H9 (cell line): ENCODE measurements at regions not wholly inside any gene's neighbourhood (a gene's known extent, or its start where the extent isn't known, plus 50 kb on each side); places are given as distances from the start of the nearest gene placed in this dataset.

ENCODE experiments used
- DNase-seq: peaks from one replicate; pipeline ENCODE4 v3.0.0-alpha.2; 2017
- H2AFZ ChIP-seq: one replicate; pipeline ENCODE4 v1.6.1; 2013; ENCODE audit warnings: mild to moderate bottlenecking, low read length, control low read depth, moderate library complexity
- H2AK5ac ChIP-seq: 2 replicates; pipeline ENCODE4 v1.6.1; 2013; ENCODE audit warnings: low read length, control low read depth, mixed read lengths; ENCODE audit not compliant: insufficient read length
- H2BK120ac ChIP-seq: one replicate; pipeline ENCODE4 v1.6.1; 2013; ENCODE audit warnings: low read depth, mild to moderate bottlenecking, low read length, control low read depth, inconsistent platforms; ENCODE audit not compliant: poor library complexity, severe bottlenecking
- H2BK12ac ChIP-seq: 2 replicates; pipeline ENCODE4 v1.6.1; 2013; ENCODE audit warnings: low read length, control low read depth, mixed read lengths, low read depth; ENCODE audit not compliant: insufficient read length
- H2BK15ac ChIP-seq: 2 replicates; pipeline ENCODE4 v1.6.1; 2013; ENCODE audit warnings: low read depth, low read length, control low read depth
- H2BK20ac ChIP-seq: one replicate; pipeline ENCODE4 v1.6.1; 2013; ENCODE audit warnings: low read depth, mild to moderate bottlenecking, low read length, control low read depth, inconsistent platforms; ENCODE audit not compliant: poor library complexity, severe bottlenecking
- H2BK5ac ChIP-seq: 2 replicates; pipeline ENCODE4 v1.6.1; 2013; ENCODE audit warnings: low read length, control low read depth, mixed read lengths; ENCODE audit not compliant: insufficient read length
- H3K14ac ChIP-seq: 2 replicates; pipeline ENCODE4 v1.6.1; 2013; ENCODE audit warnings: low read length, control low read depth; ENCODE audit not compliant: insufficient read depth
- H3K18ac ChIP-seq: 2 replicates; pipeline ENCODE4 v1.6.1; 2013; ENCODE audit warnings: low read depth, mild to moderate bottlenecking, mixed read lengths, low read length, control low read depth; ENCODE audit not compliant: insufficient read length
- H3K23ac ChIP-seq: 2 replicates; pipeline ENCODE4 v1.6.1; 2013; ENCODE audit warnings: low read length, control low read depth, mixed read lengths, low read depth; ENCODE audit not compliant: insufficient read length
- H3K23me2 ChIP-seq: 2 replicates; pipeline ENCODE4 v1.6.1; 2013; ENCODE audit warnings: low read depth, mild to moderate bottlenecking, mixed read lengths, low read length, control low read depth; ENCODE audit not compliant: insufficient read length, poor library complexity, severe bottlenecking
- H3K27ac ChIP-seq: 2 replicates; pipeline ENCODE4 v1.5.1; 2013; ENCODE audit warnings: low read length, control low read depth, mixed read lengths, low read depth; ENCODE audit not compliant: insufficient read length
- H3K27me3 ChIP-seq: 2 replicates; pipeline ENCODE4 v1.6.1; 2013; ENCODE audit warnings: low read length, control low read depth, inconsistent platforms; ENCODE audit not compliant: insufficient read depth
- H3K4ac ChIP-seq: 2 replicates; pipeline ENCODE4 v1.6.1; 2013; ENCODE audit warnings: low read depth, mild to moderate bottlenecking, control low read depth, inconsistent platforms, low read length, moderate library complexity
- H3K4me1 ChIP-seq: 2 replicates; pipeline ENCODE4 v1.6.1; 2013; ENCODE audit warnings: low read length, control low read depth, inconsistent platforms; ENCODE audit not compliant: insufficient read depth
- H3K4me2 ChIP-seq: 2 replicates; pipeline ENCODE4 v1.6.1; 2013; ENCODE audit warnings: low read length, control low read depth, mixed read lengths; ENCODE audit not compliant: insufficient read length, insufficient read depth
- H3K56ac ChIP-seq: 2 replicates; pipeline ENCODE4 v1.6.1; 2013; ENCODE audit warnings: low read depth, mild to moderate bottlenecking, mixed read lengths, low read length, control low read depth; ENCODE audit not compliant: insufficient read length
- H3K79me1 ChIP-seq: 2 replicates; pipeline ENCODE4 v1.6.1; 2013; ENCODE audit warnings: low read depth, mild to moderate bottlenecking, moderate library complexity, low read length, control low read depth, inconsistent platforms; ENCODE audit not compliant: insufficient read depth, poor library complexity, severe bottlenecking
- H3K79me2 ChIP-seq: 2 replicates; pipeline ENCODE4 v1.6.1; 2013; ENCODE audit warnings: low read length, control low read depth, inconsistent platforms; ENCODE audit not compliant: insufficient read depth
- H3K9ac ChIP-seq: 2 replicates; pipeline ENCODE4 v1.6.1; 2013; ENCODE audit warnings: low read length, control low read depth, mixed read lengths; ENCODE audit not compliant: insufficient read length; ENCODE audit errors: extremely low read depth
- H3K9me3 ChIP-seq: one replicate; pipeline ENCODE4 v1.6.1; 2013; ENCODE audit warnings: low read depth, low read length, inconsistent platforms; ENCODE audit not compliant: control insufficient read depth
- H3T11ph ChIP-seq: one replicate; pipeline ENCODE4 v1.6.1; 2013; ENCODE audit warnings: mild to moderate bottlenecking, low read length, control low read depth, inconsistent platforms
- H4K20me1 ChIP-seq: one replicate; pipeline ENCODE4 v1.6.1; 2013; ENCODE audit not compliant: control insufficient read depth, insufficient read length, insufficient read depth
- H4K5ac ChIP-seq: 2 replicates; pipeline ENCODE4 v1.6.1; 2013; ENCODE audit warnings: low read depth, mild to moderate bottlenecking, mixed read lengths, low read length, control low read depth; ENCODE audit not compliant: insufficient read length
- H4K8ac ChIP-seq: replicated peaks from 2 replicates; pipeline ENCODE4 v1.6.1; 2013; ENCODE audit warnings: low read length, control low read depth, mixed read lengths, low read depth; ENCODE audit not compliant: insufficient read length
- H4K91ac ChIP-seq: 2 replicates; pipeline ENCODE4 v1.6.1; 2013; ENCODE audit warnings: low read depth, mild to moderate bottlenecking, moderate library complexity, mixed read lengths, low read length, control low read depth; ENCODE audit not compliant: insufficient read length
- H3K27ac Mint-ChIP-seq, 3 experiments: 2 replicates in 2 of 3; 3 replicates in 1 of 3; pipeline ENCODE4 v1.8.0; 2020 to 2021; ENCODE audit warnings: mixed read lengths in 3 of 3, mild to moderate bottlenecking in 1 of 3, moderate library complexity in 1 of 3
- H3K27me3 Mint-ChIP-seq: 2 replicates; pipeline ENCODE4 v1.8.0; 2021; ENCODE audit warnings: low read depth, mild to moderate bottlenecking, moderate library complexity, mixed read lengths
- H3K36me3 Mint-ChIP-seq, 3 experiments: 2 replicates in 2 of 3; 3 replicates in 1 of 3; pipeline ENCODE4 v1.8.0; 2020 to 2021; ENCODE audit warnings: low read depth in 3 of 3, mixed read lengths in 3 of 3; ENCODE audit not compliant: insufficient read depth in 1 of 3
- H3K4me1 Mint-ChIP-seq, 2 experiments: 2 replicates each; pipeline ENCODE4 v1.8.0; 2020; ENCODE audit warnings: mixed read lengths in 2 of 2
- H3K4me3 Mint-ChIP-seq, 2 experiments: 2 replicates in 1 of 2; 3 replicates in 1 of 2; pipeline ENCODE4 v1.8.0; 2020 to 2021; ENCODE audit warnings: mild to moderate bottlenecking in 2 of 2, mixed read lengths in 2 of 2, moderate library complexity in 1 of 2
- H3K9me3 Mint-ChIP-seq, 2 experiments: 2 replicates in 1 of 2; 3 replicates in 1 of 2; pipeline ENCODE4 v1.8.0; 2020; ENCODE audit warnings: mild to moderate bottlenecking in 2 of 2, mixed read lengths in 2 of 2, moderate library complexity in 1 of 2
- WGBS: extraction: QIAGEN DNeasy Blood & Tissue Kit; methylation state at CpG from one replicate; pipeline ENCODE4 v1.1.7; 2013; ENCODE audit warnings: missing lambda C conversion rate, low lambda C conversion rate, mixed read lengths; ENCODE audit not compliant: insufficient read length; ENCODE audit errors: extremely low coverage; 5-methylcytosine and 5-hydroxymethylcytosine counted together
- TF ChIP-seq, protein P1 (sequence below): fragments of 200-600 bp; sonication (generic); conservative IDR thresholded peaks from 3 replicates; pipeline ENCODE4 v1.8.0; 2021; ENCODE audit warnings: antibody characterized with exemption, mild to moderate bottlenecking

- no peak overlapping the region for H4K8ac ChIP-seq
- DNase-seq, result no peak
- H3K23ac ChIP-seq, result no peak overlapping the region
- H4K91ac ChIP-seq, result no peak overlapping the region
- Mint-ChIP-seq H3K27ac (peak overlapping the region in 1 of 3 experiments; percentile 78; a peak in 1 of 7 replicates), H3K9me3 (no peaks in the 10 kb centered on the region; a peak in 1 of 5 replicates), H3K4me3 (no peak overlapping the region), H3K36me3 (no peaks in the 10 kb centered on the region), H3K4me1 (peaks cover 13 to 17% of the 10 kb centered on the region in 2 experiments), H3K27me3 (no peaks in the 10 kb centered on the region)
- no peak overlapping the region for H2BK15ac ChIP-seq
- TF ChIP-seq, protein P1, sequence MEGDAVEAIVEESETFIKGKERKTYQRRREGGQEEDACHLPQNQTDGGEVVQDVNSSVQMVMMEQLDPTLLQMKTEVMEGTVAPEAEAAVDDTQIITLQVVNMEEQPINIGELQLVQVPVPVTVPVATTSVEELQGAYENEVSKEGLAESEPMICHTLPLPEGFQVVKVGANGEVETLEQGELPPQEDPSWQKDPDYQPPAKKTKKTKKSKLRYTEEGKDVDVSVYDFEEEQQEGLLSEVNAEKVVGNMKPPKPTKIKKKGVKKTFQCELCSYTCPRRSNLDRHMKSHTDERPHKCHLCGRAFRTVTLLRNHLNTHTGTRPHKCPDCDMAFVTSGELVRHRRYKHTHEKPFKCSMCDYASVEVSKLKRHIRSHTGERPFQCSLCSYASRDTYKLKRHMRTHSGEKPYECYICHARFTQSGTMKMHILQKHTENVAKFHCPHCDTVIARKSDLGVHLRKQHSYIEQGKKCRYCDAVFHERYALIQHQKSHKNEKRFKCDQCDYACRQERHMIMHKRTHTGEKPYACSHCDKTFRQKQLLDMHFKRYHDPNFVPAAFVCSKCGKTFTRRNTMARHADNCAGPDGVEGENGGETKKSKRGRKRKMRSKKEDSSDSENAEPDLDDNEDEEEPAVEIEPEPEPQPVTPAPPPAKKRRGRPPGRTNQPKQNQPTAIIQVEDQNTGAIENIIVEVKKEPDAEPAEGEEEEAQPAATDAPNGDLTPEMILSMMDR, result no peak
- H2BK120ac ChIP-seq, result no peak overlapping the region
- no peaks in the 10 kb centered on the region for H3K79me1 ChIP-seq
- H4K20me1 ChIP-seq, result no peaks in the 10 kb centered on the region
- H3K23me2 ChIP-seq, result no peaks in the 10 kb centered on the region
- no peak overlapping the region for H3T11ph ChIP-seq
- H2AFZ ChIP-seq, result no peak overlapping the region
- no peak overlapping the region for H3K14ac ChIP-seq
- H3K4ac ChIP-seq, result no peak overlapping the region
- H4K5ac ChIP-seq, result no peak overlapping the region
- no peak overlapping the region for H3K18ac ChIP-seq
- no peak overlapping the region for H2BK5ac ChIP-seq
- H3K79me2 ChIP-seq, result no peaks in the 10 kb centered on the region
- no peak overlapping the region for H2BK20ac ChIP-seq
- H3K27me3 ChIP-seq, result no peaks in the 10 kb centered on the region
- H2BK12ac ChIP-seq, result no peak overlapping the region
- H3K4me2 ChIP-seq, result no peak overlapping the region
- WGBS, result no CpG with 5 or more reads among the region's 4 CpGs
- H3K4me1 ChIP-seq, result no peaks in the 10 kb centered on the region
- H3K27ac ChIP-seq, result no peak overlapping the region
- H3K56ac ChIP-seq, result no peak overlapping the region
- H3K9me3 ChIP-seq, result no peaks in the 10 kb centered on the region
- no peak overlapping the region for H2AK5ac ChIP-seq
- H3K9ac ChIP-seq, result no peak overlapping the region
Observed at GRCh38 chr5:52043137-52043536, 659.9 kb downstream of the ISL1 start.
